GM19238 (cell line): ENCODE measurements at regions not wholly inside any gene's neighbourhood (a gene's known extent, or its start where the extent isn't known, plus 50 kb on each side); places are given as distances from the start of the nearest gene placed in this dataset.

Experiments
- DNase-seq: peaks from one replicate; pipeline ENCODE4 v3.0.0; 2011; ENCODE audit warnings: low spot score; ENCODE audit not compliant: insufficient read length

DNA sequence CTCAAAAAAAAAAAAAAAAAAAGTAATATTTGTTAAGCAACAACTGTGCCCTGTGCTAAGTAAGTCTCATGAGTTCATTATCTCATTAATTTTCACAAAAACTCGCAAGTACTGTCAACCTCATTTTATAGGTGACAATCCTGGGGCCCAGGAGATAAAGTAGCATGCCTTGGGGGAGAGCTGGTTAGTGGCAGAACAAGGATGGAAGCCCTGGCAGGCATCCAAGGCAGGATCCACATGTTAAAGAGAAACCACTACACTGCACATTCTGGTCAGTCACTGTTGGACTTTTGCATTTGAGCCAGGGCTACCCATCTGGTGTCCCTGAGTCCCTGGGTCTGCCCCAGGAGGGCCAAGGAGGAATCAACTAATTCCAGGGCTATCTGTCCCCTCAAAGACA lies 54.6 kb downstream of the ZFP36L2 start:
- no peak for DNase-seq

DNA sequence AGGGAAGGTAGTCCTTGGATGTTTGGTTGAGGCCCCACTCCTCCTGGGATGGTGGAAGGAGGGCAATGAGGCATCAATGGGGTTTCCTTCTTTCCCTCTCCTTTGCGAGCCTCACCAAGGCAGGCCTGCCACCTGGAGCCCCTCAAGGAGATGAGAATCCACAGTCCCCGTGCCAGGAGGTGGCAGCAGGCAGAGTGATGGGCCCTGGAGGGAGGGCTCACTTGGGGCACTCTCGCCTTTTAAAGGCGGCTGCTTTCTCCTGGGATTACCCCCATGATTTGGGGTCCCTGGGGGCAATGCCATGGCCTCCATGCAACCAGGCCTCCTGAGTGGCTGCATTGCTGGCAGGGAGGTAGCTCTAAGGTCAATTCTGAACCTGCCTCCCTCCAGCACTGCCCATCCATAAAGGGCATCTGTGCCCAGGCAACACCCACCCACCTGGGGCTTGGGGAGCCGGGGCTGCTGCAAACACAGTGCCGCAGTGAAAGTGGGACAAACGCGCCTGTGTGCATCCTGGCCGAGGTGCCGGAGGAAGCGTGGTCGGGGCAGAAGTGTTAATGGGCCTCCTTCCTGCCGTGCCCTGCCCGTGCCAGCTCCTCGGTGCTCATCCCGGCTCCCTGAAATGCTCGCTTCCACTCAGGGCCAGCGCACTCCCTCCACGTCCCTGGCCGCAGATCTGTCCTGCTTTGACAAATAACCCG lies 55.9 kb downstream of the ZFP36L2 start:
- DNase-seq, result no peak

DNA sequence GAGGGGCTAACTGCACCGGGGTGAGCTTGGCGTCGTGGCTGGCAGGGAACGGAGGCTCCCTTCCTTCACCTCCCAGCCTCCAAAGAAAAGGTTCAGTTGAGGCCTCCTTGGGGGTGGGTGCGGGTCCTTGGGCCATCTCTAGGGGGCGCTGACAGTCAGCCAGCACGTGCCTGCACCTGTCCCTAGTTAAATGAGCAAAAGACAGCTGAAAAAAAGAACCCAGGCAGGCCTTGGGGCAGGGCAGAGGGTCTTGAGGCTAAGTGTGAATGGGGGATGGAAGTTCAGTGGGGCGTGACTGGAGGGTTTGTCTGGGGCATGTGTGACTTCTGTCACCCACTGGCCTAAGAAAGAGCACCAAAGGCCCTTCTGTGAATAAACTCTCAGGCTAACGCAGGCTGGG lies 56.4 kb downstream of the ZFP36L2 start:
- no peak for DNase-seq

DNA sequence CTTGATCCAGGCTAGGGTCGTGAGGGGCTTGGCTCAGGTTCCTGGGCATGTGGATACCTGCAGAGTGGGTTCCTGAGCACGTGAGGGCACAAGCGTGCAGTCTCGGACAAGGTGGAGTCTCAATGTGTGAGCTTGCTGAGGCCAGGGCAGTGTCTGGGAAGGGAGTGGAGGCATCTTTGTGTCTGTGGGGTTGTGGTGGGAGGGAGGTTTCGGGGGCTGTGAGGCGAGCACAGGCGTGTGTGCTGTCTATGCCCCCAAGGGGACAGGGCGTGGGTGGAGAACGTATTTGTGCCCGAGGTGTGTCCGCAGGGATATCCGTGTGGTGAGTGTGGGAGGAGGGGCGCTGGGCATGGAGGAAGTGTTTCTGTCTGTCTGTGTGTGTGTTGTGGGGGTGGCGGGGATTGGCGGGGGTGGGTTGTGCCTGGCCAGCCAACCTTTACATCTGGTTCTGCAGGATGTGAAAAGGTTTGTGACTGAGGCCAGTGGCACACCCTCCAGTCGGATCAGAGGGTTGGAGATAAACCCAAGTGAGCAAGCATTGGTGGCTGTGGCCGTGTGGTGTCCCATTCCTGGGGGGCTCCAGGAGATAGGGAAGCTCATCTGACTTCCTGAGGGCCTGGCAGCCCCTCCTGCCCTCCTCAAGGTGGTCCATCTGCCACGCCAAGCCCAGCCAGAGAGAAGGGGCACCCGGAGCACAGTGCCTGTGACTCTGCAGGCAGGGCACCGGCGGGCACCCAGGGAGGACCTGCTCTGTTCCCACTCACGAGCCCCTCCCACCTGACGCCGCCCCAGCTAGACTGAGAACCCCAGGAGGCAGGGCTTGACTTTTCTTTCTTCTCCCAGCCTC lies 57.1 kb downstream of the ZFP36L2 start:
- peak; percentile 55 for DNase-seq

DNA sequence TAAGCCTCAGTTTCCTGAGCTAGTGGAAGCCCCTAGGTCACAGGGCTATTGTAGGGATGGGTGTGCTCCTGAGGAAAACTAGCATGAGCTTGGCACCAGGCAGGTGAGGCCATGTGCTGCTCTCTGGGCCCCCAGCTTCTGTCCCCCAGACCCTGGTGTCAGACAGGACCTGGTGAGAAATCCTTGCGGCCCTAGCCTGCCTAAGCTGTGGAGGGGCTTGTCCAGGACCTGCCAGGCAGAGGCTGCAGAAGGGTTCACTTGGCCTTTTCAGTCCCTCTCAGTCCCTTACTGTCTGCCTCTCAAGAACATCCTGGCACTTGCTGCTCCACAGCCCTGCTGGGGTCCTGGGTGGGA lies 58.4 kb downstream of the ZFP36L2 start:
- DNase-seq, result no peak

DNA sequence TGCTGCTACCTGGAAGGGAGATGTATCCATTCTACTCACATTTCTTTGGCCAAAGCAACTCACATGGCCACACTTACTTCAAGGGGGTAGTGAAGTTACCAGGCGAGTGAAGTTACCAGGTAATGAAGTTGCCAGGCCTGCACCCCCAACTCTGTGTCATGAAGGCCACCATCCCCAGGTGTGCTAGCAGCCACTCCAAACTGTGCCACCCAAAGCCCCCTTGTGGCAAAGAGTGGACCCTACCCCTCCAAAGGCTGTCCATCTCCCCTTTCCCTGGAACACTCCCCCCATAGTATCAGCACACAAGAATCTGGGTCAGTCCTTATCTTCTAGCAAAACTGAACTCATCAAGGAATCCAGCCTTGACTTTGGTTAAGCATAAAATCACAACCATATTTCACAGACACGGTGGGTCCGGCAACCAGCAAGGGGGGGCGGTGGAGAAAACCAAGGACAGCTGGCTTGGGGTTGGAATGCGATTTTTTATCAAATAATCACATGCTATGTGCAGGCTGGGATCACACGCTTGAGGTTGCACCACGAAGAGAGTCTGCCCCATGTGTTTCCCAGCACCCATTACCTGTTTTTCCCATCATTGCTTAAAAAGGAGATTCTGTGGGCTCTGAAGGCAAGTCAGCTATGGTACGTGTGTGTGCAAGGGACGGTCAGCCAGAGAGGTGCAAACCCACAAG lies 60.9 kb downstream of the ZFP36L2 start:
- DNase-seq, result no peak

DNA sequence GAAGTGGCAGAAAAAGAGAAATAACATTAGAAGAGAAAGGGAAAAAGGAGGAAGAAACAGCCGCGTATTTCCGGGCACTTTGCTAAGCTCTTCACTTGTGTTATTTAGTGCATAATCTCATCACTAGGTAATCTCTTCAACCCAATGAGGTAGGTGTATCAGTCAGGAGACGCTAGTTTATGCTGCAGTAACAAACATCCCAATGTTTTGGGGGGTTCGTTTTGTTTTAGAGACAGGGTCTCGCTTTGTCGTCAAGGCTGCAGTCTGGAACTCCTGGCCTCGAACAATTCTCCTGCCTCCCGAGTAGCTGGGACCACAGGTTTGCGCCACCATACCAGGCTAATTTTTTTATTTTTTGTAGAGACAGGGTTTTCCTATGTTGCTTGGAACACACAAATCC lies 61.7 kb downstream of the ZFP36L2 start:
- DNase-seq, result no peak

DNA sequence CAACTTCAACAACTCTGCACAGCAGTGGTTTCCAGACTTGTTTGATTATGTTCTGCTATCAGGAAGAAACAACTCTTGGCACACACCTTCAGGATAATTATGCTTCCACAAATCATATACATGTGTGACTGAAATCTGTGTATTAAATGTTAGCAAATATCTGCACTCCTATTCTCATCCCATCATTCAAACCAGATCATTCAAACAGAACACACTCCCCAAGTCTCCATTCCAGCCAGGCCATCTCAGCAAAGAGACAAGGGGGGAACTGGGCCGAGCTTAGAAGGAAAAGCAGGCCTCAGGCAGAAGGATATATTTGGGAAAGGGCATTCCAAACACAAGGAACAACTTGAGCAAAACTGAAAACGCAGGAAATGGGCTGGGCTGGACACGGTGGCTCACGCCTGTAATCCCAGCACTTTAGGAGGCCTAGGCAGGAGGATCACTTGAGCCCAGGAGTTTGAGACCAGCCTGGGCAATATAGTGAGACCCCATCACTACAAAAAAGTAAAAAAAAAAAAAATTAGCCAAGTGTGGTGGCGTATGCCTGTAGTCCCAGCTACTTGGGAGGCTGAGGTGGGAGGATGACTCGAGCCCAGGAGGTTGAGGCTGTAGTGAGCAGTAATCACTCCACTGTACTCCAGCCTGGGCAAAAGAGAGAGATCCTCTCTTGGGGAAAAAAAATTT lies 62.7 kb downstream of the ZFP36L2 start:
- no peak for DNase-seq

DNA sequence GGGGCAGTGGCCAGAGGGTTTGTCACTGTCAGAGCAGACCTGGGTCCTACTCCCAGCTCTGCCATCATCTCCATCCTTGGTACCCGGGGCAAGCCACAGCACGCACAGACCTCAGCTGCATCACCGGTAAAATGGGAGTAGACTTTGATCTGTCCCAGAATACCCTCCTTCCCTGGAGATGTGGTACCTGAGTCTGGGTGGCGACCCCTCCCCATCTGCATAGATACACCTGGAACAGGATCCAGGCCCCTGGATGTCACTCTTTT lies 64.0 kb downstream of the ZFP36L2 start:
- no peak for DNase-seq

DNA sequence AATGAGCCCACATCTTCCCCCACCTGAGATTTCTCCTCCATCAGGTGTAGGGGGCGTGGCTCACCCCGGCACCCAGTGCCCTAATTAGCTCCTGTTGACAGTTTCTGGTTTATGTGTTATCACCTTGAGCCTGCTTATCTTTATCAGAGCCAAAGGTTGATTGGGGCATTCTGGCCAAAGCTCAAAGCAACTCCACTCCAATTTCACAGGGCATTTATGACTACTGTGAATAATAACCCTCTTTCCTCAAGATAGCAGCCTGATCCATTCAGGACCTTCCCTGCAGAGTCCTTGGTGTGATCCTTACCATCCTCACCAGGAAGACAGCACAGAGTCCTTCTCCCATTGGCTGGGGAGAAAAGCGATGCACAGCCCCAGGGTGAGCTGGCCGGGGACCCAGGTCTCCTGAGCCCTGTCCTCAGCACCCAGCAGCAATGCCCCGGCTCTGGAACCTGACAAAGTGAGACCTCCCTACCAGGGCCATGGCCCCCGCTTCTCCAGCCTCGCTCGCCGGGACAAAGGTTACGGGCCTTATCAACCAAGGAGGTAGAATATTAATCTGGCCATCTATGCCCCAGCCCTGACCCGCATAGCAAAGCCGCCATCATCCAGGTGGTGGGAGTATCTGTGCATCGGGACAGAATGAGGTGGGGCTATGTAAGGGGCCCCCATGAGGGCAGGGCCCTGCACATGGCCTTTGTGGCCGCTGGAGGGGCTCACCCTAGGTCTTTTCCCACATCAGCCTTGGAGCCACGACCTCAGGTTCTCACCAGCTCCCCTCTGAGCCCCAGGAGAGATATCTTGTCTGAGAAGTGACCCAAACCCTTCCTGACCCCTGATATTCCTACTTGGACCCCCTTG lies 64.5 kb downstream of the ZFP36L2 start:
- no peak for DNase-seq

DNA sequence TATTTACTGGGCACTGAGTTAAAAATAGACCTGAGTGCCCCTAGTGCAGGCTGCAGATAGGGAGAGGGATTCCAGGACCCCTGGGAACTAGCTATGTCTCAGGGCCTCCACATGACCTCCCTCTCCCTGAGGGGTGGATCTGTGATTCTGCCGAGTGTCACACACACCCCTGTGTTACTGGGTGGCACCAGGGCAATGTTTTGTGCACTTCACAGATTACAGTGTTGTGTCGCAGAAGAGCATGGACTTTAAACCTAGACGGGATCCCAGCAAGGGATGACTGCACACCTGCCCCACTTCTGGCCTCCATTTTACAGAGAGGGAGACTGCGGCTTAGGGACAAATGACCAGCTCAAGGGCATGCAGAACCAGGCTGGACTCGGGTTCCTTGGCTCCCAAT lies 65.6 kb downstream of the ZFP36L2 start:
- DNase-seq, result no peak

DNA sequence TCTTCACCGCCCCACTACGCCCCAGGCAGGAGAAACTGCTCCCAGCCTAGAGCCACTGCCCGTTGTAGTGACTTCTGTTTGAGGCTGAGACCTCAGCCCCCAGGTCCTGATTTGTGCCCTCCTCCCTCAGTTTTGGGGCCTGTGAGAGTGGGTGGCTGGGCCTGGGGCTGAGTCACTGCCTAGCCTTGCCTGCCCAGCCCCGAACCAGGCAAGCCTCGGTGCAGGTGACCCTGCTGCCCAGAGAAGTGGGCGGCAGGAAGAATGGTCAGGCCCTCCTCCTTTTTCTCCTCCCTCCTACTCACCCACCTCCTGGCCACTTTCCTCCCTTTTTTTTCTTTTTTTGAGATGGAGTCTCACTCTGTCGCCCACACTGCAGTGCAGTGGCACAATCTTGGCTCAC lies 66.6 kb downstream of the ZFP36L2 start:
- DNase-seq, result no peak

DNA sequence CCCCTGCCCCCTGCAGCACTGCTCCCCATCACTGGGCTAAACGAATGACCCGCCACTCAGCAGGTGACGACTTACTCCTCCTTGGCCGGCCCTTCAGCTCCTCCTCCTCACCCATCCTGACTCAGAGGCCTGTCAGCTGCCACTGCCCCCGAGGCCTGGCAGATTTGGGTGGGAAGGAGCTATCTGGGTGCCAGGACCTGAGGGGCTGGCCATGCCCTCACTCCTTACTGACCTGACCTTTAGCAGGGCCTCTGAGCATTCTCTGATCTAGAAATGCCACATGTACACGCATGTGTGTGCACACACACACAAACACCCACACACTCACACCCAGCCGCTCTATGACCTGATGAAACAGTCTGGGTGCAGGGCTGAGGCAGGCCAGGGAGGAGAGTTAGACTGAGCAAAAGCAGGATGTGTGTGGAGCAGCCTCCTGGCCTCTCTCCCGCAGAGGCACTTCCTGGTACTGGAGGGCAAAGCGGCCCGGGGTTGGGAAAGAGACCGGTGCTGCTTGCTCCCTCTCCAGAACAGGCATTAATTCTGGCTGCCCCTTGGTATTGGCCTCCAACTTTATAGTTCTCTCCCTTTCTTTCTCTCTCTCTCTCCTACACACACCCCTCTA lies 68.0 kb downstream of the ZFP36L2 start:
- no peak for DNase-seq

DNA sequence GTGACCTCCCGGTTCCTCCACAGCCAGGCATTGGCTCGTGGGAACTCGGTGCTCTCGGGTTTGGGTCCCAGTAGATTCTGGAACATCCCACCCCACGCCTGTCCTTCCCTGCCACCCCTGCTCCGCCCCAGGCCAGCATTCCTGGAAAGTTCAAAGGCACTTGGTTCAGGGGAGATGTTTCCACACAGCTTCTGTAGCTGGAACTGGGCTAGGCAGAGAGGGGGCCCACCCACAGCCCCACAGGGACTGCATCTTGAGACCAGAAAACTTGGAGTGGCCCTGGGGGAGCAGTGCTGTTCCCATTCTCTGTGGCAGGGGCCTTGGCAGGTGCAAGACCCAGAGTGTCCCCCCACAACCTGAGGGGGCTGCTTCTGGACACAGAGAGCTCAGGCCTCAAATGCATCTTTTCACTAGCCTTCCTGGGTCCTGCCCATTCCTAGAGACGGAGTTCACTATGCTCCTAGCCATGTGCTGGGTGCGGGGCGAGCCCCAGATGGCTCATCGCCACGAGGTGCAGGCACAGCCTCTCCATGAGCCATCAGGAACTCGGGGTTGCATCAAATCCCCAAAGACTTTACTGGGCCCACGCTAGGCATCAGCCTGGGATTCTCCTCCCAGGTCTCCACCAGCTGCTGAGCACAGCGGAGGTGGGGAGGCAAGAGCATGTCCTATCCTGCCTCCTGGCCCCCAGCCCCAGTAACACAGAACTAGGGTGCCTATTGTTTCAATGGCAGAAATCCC lies 68.7 kb downstream of the ZFP36L2 start:
- no peak for DNase-seq

DNA sequence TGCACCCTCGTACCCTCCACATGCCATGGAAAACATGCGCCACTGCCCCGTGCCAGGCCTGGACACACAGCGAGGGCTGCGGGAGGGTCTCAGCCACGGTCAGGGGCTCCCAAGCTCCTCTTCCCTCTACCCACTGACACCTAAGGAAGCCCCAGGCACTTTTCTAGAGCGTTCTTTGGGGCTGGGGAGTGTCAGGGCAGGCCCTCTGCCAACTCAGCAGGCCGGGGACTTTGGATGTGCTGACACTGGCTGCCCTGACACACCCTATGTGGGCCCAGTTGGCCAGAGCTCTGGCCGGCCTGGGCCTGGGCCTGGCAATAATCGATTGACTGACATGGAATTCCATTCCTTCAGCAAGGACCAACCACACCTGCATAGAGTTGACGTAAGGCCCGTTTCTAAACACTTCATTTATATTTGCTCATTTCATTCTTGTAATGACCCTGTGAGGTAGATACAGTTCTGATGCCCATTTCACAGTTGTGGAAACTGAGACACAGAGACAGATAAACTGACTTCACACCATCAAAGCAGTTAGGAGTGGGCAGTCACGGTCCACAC lies 70.5 kb downstream of the ZFP36L2 start:
- DNase-seq, result no peak

DNA sequence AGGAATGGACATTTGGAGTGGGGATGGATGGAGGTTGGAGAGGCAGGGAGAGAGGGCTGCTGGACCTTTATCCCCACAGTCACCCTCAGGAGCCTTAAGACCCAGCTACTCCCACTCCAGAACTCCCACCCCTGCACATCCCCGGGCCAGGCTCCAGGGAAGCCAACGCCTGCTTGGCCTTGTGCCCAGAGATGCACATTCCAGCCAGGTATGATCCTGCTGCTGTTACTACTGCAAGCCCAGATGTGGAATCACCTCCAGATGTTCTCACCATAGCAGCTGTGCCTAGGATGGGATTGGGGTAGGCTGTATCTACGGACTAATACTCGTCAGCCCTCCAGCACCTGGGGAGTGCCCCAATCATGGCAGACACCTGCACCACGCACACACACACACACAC lies 71.7 kb downstream of the ZFP36L2 start:
- no peak for DNase-seq

DNA sequence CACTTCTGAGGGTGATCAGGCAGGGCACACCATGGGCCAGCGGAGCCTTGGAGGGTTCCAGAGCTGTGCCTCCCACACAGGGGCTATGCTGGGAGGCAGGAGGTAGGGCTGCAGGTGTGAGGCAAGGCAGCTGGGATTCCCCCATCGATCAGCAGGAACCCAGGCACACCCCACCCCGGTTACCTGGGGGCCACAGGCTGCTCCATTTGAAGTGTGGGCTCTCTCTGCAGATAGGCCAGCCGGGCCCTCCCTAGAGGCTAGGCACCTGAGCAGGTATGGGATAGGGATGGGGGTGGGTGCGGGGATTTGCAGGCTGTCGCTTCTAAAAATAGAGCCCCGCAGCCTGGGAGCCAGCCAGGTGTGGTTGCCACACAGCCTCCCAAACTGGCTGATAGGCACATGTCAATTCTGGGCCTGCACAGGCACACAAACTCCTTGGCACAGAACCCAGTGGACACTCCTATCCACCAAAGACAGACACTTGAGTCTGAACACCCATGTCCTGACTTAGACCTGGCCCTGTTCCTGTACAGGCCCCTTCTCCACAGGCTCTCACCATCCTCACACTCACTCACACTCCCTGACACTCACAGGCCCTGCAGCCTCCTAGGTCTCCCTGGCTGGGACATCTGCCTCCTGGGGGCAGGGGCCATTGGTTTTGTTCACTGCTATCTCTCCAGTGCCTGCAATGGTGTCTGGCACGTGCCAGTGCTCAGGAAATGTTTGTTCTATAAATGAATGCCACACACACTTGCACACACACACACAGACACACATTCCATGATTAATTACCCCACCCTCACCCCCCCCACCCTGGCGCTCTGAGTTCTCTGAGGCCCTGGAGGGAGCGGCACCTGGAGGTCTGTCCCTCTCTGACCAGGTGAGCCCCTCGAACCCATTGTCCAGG lies 73.4 kb downstream of the ZFP36L2 start:
- no peak for DNase-seq

DNA sequence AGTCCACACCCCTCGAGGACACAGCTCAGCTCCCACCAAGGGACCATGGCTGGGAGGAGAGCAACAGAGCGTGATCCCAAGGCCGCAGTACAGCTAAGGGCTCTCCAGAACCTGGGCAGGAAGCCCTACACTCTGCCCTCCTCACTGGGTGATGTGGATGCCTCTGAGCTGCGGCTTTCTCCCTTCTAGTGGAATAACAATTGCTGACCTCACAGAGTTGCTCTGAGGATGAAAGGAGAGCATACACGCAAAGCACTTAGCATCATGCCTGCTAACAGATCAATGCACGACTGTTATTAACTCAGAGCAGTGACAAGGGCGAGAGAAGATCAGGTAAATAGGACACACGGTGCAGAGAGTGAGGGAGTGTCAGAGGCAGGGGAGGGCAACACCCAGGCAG lies 74.2 kb downstream of the ZFP36L2 start:
- DNase-seq, result no peak
